ENCODE measurements at regions not wholly inside any gene's neighbourhood (a gene's known extent, or its start where the extent isn't known, plus 50 kb on each side); places are given as distances from the start of the nearest gene placed in this dataset.

DNA sequence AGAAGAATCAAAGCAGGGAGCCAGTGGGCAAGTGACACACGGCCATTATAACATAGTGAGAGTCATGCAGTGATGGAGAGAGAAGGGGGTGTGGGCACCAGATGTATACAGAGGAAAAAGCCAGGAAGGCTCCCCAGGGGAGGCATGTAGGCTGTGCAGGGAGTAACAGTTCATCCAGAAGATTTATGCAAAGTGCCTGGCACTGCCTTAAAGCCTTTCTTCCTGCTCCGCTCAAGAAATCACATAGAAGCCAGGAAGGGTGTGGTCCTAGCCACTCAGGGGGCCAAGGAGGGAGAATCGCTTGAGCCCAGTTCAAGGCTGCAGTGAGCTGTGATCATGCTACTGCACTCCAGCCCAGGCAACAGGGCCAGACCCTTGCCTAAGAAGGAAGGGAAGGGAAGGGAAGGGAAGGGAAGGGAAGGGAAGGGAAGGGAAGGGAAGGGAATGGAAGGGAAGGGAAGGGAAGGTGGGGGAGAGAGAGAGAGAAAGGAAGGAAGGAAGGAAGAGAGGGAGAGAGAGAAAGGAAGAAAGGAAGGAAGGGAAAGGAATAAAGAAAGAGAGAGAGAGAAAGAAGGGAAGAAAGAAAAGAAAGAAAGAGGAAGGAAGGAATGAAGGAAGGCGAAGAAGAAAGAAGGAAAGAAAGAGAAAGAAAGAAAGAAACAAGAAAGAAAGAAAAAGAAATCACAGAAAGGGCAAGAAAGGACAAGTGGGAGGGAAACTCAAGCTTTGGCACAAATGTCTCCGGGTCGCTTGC lies 89.8 kb downstream of the LHX2 start:
- no peaks in the 10 kb centered on the region for H3K27me3 ChIP-seq
- no peak for DNase-seq (ENCODE audit: low spot score in 2 of 2)
- TF ChIP-seq, protein P1, sequence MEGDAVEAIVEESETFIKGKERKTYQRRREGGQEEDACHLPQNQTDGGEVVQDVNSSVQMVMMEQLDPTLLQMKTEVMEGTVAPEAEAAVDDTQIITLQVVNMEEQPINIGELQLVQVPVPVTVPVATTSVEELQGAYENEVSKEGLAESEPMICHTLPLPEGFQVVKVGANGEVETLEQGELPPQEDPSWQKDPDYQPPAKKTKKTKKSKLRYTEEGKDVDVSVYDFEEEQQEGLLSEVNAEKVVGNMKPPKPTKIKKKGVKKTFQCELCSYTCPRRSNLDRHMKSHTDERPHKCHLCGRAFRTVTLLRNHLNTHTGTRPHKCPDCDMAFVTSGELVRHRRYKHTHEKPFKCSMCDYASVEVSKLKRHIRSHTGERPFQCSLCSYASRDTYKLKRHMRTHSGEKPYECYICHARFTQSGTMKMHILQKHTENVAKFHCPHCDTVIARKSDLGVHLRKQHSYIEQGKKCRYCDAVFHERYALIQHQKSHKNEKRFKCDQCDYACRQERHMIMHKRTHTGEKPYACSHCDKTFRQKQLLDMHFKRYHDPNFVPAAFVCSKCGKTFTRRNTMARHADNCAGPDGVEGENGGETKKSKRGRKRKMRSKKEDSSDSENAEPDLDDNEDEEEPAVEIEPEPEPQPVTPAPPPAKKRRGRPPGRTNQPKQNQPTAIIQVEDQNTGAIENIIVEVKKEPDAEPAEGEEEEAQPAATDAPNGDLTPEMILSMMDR (IDR thresholded peaks at IDR 0.05): no peak
- H3K9me3 ChIP-seq: no peaks in the 10 kb centered on the region
- H3K4me3 ChIP-seq: no peak overlapping the region
- H3K27ac ChIP-seq: no peak overlapping the region
- intact Hi-C loops (cut with DNase I): no loop called here
- no peaks in the 10 kb centered on the region for H3K36me3 ChIP-seq
- H3K4me1 ChIP-seq: no peaks in the 10 kb centered on the region

DNA sequence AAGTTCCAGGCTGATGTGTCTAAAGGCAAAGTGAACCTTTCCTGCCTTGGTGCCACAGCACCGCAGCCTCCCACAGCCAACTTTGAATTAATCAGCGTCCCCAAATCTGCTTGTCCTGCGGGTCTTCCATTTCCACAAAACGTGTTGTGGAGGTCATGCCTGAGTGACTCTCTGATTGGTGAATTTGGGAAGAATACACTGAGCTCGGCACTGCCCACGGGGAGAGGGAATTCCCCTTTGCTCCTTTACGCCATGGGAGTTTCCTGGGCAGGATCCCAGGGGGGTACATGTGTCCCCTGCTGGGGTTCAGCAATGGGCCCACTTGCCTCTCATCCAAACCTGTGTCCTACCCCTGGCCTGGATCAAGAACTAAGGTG lies 90.4 kb downstream of the LHX2 start:
- intact Hi-C loops (cut with DNase I): no loop called here
- DNase-seq (ENCODE audit: low spot score in 2 of 2): no peak
- H3K9me3 ChIP-seq: no peaks in the 10 kb centered on the region
- H3K4me1 ChIP-seq: no peaks in the 10 kb centered on the region
- H3K4me3 ChIP-seq: no peak overlapping the region
- TF ChIP-seq, protein P1 (IDR thresholded peaks at IDR 0.05): no peak
- no peaks in the 10 kb centered on the region for H3K27me3 ChIP-seq
- no peak overlapping the region for H3K27ac ChIP-seq
- no peaks in the 10 kb centered on the region for H3K36me3 ChIP-seq

DNA sequence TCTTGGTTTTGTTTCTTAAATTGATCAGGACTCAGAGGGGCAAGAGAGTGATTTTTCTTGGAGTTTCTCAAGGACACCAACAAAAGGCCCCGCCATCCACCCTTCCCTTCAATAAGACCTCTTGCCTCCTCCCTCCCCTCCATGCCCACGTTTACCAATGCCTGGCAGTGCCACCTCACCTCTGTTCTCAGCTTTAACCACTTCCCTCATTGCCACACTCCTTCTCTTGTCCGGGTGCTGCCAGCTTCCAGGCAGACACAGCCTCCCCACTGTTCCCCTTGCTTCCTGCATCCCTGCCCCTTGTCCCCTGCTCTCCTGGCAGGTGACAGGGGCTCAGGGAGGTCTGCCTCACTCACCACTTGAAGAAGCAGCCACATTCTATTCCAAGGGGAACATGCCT lies 90.8 kb downstream of the LHX2 start:
- intact Hi-C loops (cut with DNase I): no loop called here
- no peak overlapping the region for H3K4me3 ChIP-seq
- TF ChIP-seq, protein P1 (IDR thresholded peaks at IDR 0.05): no peak
- DNase-seq (ENCODE audit: low spot score in 2 of 2): no peak
- H3K27ac ChIP-seq: no peak overlapping the region
- H3K4me1 ChIP-seq: no peaks in the 10 kb centered on the region
- H3K36me3 ChIP-seq: no peaks in the 10 kb centered on the region
- no peaks in the 10 kb centered on the region for H3K9me3 ChIP-seq
- no peaks in the 10 kb centered on the region for H3K27me3 ChIP-seq

DNA sequence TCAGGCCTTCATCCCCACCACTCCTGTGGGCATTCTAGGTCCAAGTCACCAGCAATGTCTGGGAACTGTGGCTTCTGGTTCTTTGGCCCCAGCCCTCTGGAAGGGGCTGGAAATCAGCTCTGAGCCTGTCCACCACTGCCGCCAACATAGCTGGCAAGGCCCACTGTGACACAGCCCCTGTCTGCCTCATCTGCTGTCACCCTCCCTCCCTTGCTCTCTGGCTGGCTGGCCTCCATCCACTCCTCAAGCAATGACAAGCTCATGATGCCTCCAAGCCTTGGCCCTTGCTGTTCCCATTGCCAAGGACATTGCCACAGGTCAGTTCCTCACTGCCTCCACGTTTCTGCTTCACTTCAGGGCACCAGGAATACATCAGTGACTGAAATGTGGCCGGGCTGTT lies 93.7 kb downstream of the LHX2 start:
- TF ChIP-seq, protein P1 (IDR thresholded peaks at IDR 0.05): no peak
- no peak for DNase-seq (ENCODE audit: low spot score in 2 of 2)
- no peaks in the 10 kb centered on the region for H3K4me1 ChIP-seq
- H3K9me3 ChIP-seq: no peaks in the 10 kb centered on the region
- intact Hi-C loops (cut with DNase I): no loop called here
- H3K4me3 ChIP-seq: no peak overlapping the region
- no peak overlapping the region for H3K27ac ChIP-seq
- H3K27me3 ChIP-seq: no peaks in the 10 kb centered on the region
- H3K36me3 ChIP-seq: no peaks in the 10 kb centered on the region

DNA sequence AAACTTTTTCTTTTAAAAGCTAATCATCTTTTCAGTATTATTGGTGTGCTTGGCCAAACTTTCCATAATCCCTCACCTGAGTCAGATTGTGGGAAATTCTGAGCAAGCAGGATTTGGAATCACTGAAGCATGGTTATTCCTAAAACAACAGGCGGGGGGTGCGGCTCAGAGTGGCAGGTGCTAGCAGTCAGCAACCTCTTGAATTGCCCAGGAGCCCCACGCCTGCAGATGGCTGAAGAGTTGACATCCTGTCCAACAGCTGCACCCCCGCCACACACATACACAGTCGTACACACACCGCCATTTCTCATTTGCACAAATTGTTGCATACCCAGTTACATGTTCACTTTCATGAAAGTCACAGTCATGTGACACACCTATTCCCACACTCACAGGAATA lies 96.6 kb downstream of the LHX2 start:
- H3K27me3 ChIP-seq: no peaks in the 10 kb centered on the region
- intact Hi-C loops (cut with DNase I): no loop called here
- TF ChIP-seq, protein P1 (IDR thresholded peaks at IDR 0.05): no peak

More for the DNA sequence above, 96.6 kb downstream of the LHX2 start:
- H3K4me1 ChIP-seq: no peaks in the 10 kb centered on the region
- DNase-seq (ENCODE audit: low spot score in 2 of 2): no peak
- no peak overlapping the region for H3K4me3 ChIP-seq
- no peaks in the 10 kb centered on the region for H3K9me3 ChIP-seq
- H3K27ac ChIP-seq: no peak overlapping the region
- H3K36me3 ChIP-seq: no peaks in the 10 kb centered on the region

All from ascending aorta (tissue), 2 donors.